GM12864 (cell line): ENCODE measurements at regions not wholly inside any gene's neighbourhood (a gene's known extent, or its start where the extent isn't known, plus 50 kb on each side); places are given as distances from the start of the nearest gene placed in this dataset.
"Not testable (repeated sequence)": the region's sequence is repeated elsewhere in the genome, so short reads cannot be mapped to it uniquely, and the experiment has no call there.

Experiments
- DNase-seq: peaks from one replicate; pipeline ENCODE4 v3.0.0-alpha.2; 2011; ENCODE audit warnings: low read depth
- H3K4me3 ChIP-seq: 2 replicates; pipeline ENCODE4 v1.5.1; 2011; ENCODE audit warnings: mild to moderate bottlenecking, low read depth, low read length, control low read depth
- CTCF ChIP-seq: IDR thresholded peaks from 2 replicates; pipeline ENCODE4 v1.5.1; 2011; ENCODE audit warnings: low read depth, mild to moderate bottlenecking, moderate library complexity, low read length, control low read depth, inconsistent platforms; ENCODE audit errors: missing control alignments

- H3K4me3 ChIP-seq, result no peak overlapping the region
- DNase-seq, result no peak
- TF ChIP-seq CTCF, result no peak
Observed at GRCh38 chr14:105939810-105940508, 413.6 kb downstream of the TMEM121 start.

- DNase-seq, result no peak
- no peak overlapping the region for H3K4me3 ChIP-seq
- no peak for TF ChIP-seq CTCF
Observed at GRCh38 chr14:105940534-105941225, 414.3 kb downstream of the TMEM121 start.

- no peak for DNase-seq
- no peak overlapping the region for H3K4me3 ChIP-seq
- TF ChIP-seq CTCF, result no peak
Observed at GRCh38 chr14:105941226-105942166, 415.1 kb downstream of the TMEM121 start.

GRCh38 chr14:105942725-105943124 lies 416.3 kb downstream of the TMEM121 start:
- H3K4me3 ChIP-seq, DNase-seq: not testable (repeated sequence)

GRCh38 chr14:105943973-105944602 lies 417.7 kb downstream of the TMEM121 start:
- H3K4me3 ChIP-seq, result no peak overlapping the region
- DNase-seq, result no peak
- TF ChIP-seq CTCF, result no peak

- TF ChIP-seq CTCF, result peak; percentile 83
- no peak for DNase-seq
- H3K4me3 ChIP-seq, result no peak overlapping the region
Observed at GRCh38 chr14:105944632-105945610, 418.5 kb downstream of the TMEM121 start.
